Endothelial cell of umbilical vein (primary cell): ENCODE measurements at regions not wholly inside any gene's neighbourhood (a gene's known extent, or its start where the extent isn't known, plus 50 kb on each side); places are given as distances from the start of the nearest gene placed in this dataset.

Experiments
- BruUV-seq: library from RNA; stranded (reverse); fragments of 400-500 nt; replicated peaks from 2 replicates; lab custom pipeline; 2021; lab: Mats Ljungman, UMichigan
- CTCF ChIA-PET: fragments of 300-600, 350-600 bp; sonication (Branson Sonifier 250); formaldehyde crosslinking; loops from one replicate; lab custom pipeline; 2021; ENCODE audit warnings: antibody characterized with exemption, inconsistent platforms; lab: Charles Lee
- POLR2A ChIA-PET: fragments of 300-600, 350-600 bp; sonication (Branson Sonifier 250); formaldehyde crosslinking; loops from one replicate; lab custom pipeline; 2021; ENCODE audit warnings: antibody characterized with exemption, inconsistent platforms; lab: Charles Lee
- DNase-seq: peaks from one replicate; pipeline ENCODE4 v3.0.0-alpha.2; 2011; ENCODE audit warnings: low read depth, low spot score
- FAIRE-seq: peaks from 2 replicates; lab custom pipeline; 2011; peaks lifted over from hg19 to GRCh38; lab: Jason Lieb, UNC
- H2AFZ ChIP-seq: 2 replicates; pipeline ENCODE4 v1.6.0; 2012; ENCODE audit warnings: low read depth, low read length, control low read depth, inconsistent platforms
- H3K27ac ChIP-seq: 2 replicates; pipeline ENCODE4 v1.5.1; 2011; ENCODE audit warnings: low read depth, mild to moderate bottlenecking, control low read depth, low read length, moderate library complexity; ENCODE audit not compliant: insufficient read depth
- H3K27me3 ChIP-seq, 2 experiments: 2 replicates each; pipeline versions ENCODE4 v1.6.0 to v1.6.1; 2011; ENCODE audit warnings: low read length in 2 of 2, mixed read lengths in 1 of 2; ENCODE audit not compliant: control insufficient read depth in 2 of 2, insufficient read depth in 2 of 2
- H3K36me3 ChIP-seq, 2 experiments: 2 replicates in 1 of 2; 3 replicates in 1 of 2; pipeline ENCODE4 v1.5.1; 2011; ENCODE audit warnings: low read length in 2 of 2, mild to moderate bottlenecking in 1 of 2, moderate library complexity in 1 of 2; ENCODE audit not compliant: control insufficient read depth in 2 of 2, insufficient read depth in 2 of 2; ENCODE audit errors: extremely low read depth in 1 of 2
- H3K4me1 ChIP-seq: 3 replicates; pipeline ENCODE4 v1.5.1; 2011; ENCODE audit warnings: mild to moderate bottlenecking, low read length; ENCODE audit not compliant: control insufficient read depth, insufficient read depth; ENCODE audit errors: extremely low read depth
- H3K4me2 ChIP-seq: 2 replicates; pipeline ENCODE4 v1.6.1; 2011; ENCODE audit warnings: low read length, control low read depth, mixed read lengths; ENCODE audit not compliant: insufficient read depth
- H3K4me3 ChIP-seq, 3 experiments: fragments of 200-600 bp in 1 of 3; sonication (generic), shearing (Covaris generic) in 1 of 3; replicated peaks in 1 of 3; 2 replicates each; pipeline ENCODE4 v1.5.1; 2011 to 2016; ENCODE audit warnings: control low read depth in 3 of 3, low read length in 3 of 3, mild to moderate bottlenecking in 2 of 3, inconsistent platforms in 1 of 3, low read depth in 1 of 3, moderate library complexity in 1 of 3; ENCODE audit not compliant: insufficient read depth in 1 of 3
- H3K79me2 ChIP-seq: 2 replicates; pipeline ENCODE4 v1.6.0; 2012; ENCODE audit warnings: low read length, inconsistent platforms; ENCODE audit not compliant: control insufficient read depth, insufficient read depth
- H3K9ac ChIP-seq: replicated peaks from 2 replicates; pipeline ENCODE3; 2011; ENCODE audit warnings: low read length, control low read depth; ENCODE audit not compliant: insufficient read depth; ENCODE audit errors: extremely low read depth
- H3K9me1 ChIP-seq: replicated peaks from 3 replicates; pipeline ENCODE4 v1.6.0; 2011; ENCODE audit warnings: mild to moderate bottlenecking, low read length; ENCODE audit not compliant: control insufficient read depth, insufficient read depth; ENCODE audit errors: extremely low read depth
- H3K9me3 ChIP-seq: replicated peaks from 2 replicates; pipeline ENCODE4 v1.5.1; 2012; ENCODE audit warnings: low read length, inconsistent platforms; ENCODE audit not compliant: control insufficient read depth, insufficient read depth
- H4K20me1 ChIP-seq: replicated peaks from 2 replicates; pipeline ENCODE3; 2011; ENCODE audit warnings: mild to moderate bottlenecking, low read length; ENCODE audit not compliant: control insufficient read depth, insufficient read depth; ENCODE audit errors: extremely low read depth
- EZH2 ChIP-seq: IDR thresholded peaks from 2 replicates; pipeline ENCODE4 v1.6.1; 2012; ENCODE audit warnings: borderline replicate concordance, low read depth, mild to moderate bottlenecking, moderate library complexity, low read length, inconsistent platforms; ENCODE audit not compliant: severe bottlenecking
- FOS ChIP-seq: IDR thresholded peaks from 2 replicates; pipeline ENCODE4 v1.6.1; 2011; ENCODE audit warnings: mild to moderate bottlenecking, low read length, moderate library complexity, borderline replicate concordance; ENCODE audit not compliant: insufficient read depth
- GATA2 ChIP-seq: IDR thresholded peaks from 2 replicates; pipeline ENCODE4 v1.7.0; 2011; ENCODE audit warnings: low read depth, mild to moderate bottlenecking, moderate library complexity, mixed read lengths, low read length; ENCODE audit not compliant: insufficient read length, insufficient read depth
- JUN ChIP-seq: IDR thresholded peaks from 2 replicates; pipeline ENCODE4 v1.6.1; 2011; ENCODE audit warnings: borderline replicate concordance, low read depth; ENCODE audit not compliant: insufficient read length, insufficient read depth
- MYC ChIP-seq: IDR thresholded peaks from one replicate; pipeline ENCODE4 v1.6.1; 2011; ENCODE audit warnings: mild to moderate bottlenecking, low read depth, low read length
- POLR2A ChIP-seq: IDR thresholded peaks from 2 replicates; pipeline ENCODE4 v1.6.1; 2012; ENCODE audit warnings: low read depth, mild to moderate bottlenecking, control low read depth, low read length
- POLR2AphosphoS5 ChIP-seq: IDR thresholded peaks from 2 replicates; pipeline ENCODE4 v1.6.1; 2012; ENCODE audit warnings: low read depth, mild to moderate bottlenecking, control low read depth, low read length, moderate library complexity; ENCODE audit not compliant: insufficient read depth
- dilution Hi-C: fragments of 300-500 bp; cut with MboI; formaldehyde crosslinking; loops from one replicate; pipeline ENCODE4 v1.15.0; 2019; ENCODE audit warnings: low sequenced_read_pairs; ENCODE audit not compliant: extremely low pct_ligation_motif_present
- intact Hi-C: fragments of 100-400 bp; cut with micrococcal nuclease; formaldehyde crosslinking; loops from one replicate; pipeline ENCODE4 v1.10.0; 2022
- TF ChIP-seq, protein P1 (sequence below), 2 donors: IDR thresholded peaks; 1 replicate in 1 of 2; 2 replicates in 1 of 2; pipeline ENCODE4 v1.5.1; 2011; ENCODE audit warnings: low read length in 2 of 2, mild to moderate bottlenecking in 2 of 2, moderate library complexity in 2 of 2, control low read depth in 1 of 2, inconsistent platforms in 1 of 2, low read depth in 1 of 2; ENCODE audit not compliant: insufficient read depth in 1 of 2; ENCODE audit errors: extremely low read depth in 1 of 2
- TF ChIP-seq, protein P2 (sequence below): IDR thresholded peaks from 2 replicates; pipeline ENCODE4 v1.6.1; 2011; ENCODE audit not compliant: insufficient read depth, insufficient read length

DNA sequence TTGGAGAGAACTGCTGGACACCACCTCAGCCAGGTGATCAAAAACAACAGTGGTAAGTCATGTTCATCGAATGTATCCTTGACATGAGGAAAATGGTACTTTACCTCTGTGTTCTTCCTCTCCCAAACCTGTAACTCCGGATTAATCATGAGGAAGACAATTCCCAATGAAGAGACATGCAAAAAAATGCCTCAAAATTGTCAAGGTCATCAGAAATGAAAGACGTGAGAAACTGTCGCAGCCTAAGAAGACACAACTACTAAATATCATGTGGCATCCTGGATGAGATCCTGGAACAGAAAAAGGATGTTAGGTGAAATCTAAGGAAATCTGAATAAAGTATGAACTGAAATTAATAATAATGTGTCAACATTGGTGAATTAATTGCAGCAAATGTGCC lies 178.4 kb downstream of the LACC1 start:
- no peak overlapping the region for H2AFZ ChIP-seq
- FAIRE-seq = no peak
- DNase-seq = no peak
- H3K4me1 ChIP-seq = peaks cover 3% of the 10 kb centered on the region
- TF ChIP-seq JUN (no peak), POLR2A (no peak), MYC (no peak), POLR2AphosphoS5 (no peak), FOS (no peak), EZH2 (no peak), GATA2 (no peak)
- TF ChIP-seq, protein P1, sequence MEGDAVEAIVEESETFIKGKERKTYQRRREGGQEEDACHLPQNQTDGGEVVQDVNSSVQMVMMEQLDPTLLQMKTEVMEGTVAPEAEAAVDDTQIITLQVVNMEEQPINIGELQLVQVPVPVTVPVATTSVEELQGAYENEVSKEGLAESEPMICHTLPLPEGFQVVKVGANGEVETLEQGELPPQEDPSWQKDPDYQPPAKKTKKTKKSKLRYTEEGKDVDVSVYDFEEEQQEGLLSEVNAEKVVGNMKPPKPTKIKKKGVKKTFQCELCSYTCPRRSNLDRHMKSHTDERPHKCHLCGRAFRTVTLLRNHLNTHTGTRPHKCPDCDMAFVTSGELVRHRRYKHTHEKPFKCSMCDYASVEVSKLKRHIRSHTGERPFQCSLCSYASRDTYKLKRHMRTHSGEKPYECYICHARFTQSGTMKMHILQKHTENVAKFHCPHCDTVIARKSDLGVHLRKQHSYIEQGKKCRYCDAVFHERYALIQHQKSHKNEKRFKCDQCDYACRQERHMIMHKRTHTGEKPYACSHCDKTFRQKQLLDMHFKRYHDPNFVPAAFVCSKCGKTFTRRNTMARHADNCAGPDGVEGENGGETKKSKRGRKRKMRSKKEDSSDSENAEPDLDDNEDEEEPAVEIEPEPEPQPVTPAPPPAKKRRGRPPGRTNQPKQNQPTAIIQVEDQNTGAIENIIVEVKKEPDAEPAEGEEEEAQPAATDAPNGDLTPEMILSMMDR (IDR thresholded peaks at IDR 0.05; ENCODE audit: extremely low read depth in 1 of 2, insufficient read depth in 1 of 2, low read depth in 1 of 2, low read length in 2 of 2) = no peak
- TF ChIP-seq, protein P2, sequence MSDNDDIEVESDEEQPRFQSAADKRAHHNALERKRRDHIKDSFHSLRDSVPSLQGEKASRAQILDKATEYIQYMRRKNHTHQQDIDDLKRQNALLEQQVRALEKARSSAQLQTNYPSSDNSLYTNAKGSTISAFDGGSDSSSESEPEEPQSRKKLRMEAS = no peak
- H3K9me3 ChIP-seq = no peaks in the 10 kb centered on the region
- no peaks in the 10 kb centered on the region for H4K20me1 ChIP-seq
- BruUV-seq = no TSS peak
- POLR2A ChIA-PET = no interaction called here
- no peaks in the 10 kb centered on the region for H3K79me2 ChIP-seq
- H3K27me3 ChIP-seq = peaks cover 3 to 5% of the 10 kb centered on the region in 2 experiments
- CTCF ChIA-PET = interaction anchor here (1.3 kb wide), 1 partner anchor 14 kb away, joined by 3 read pairs; no protein-coding TSS in a partner anchor
- no peak overlapping the region for H3K4me2 ChIP-seq
- intact Hi-C loops (no loop called here), dilution Hi-C loops (no loop called here)
- H3K9ac ChIP-seq = no peak overlapping the region
- no peaks in the 10 kb centered on the region for H3K9me1 ChIP-seq
- no peaks in the 10 kb centered on the region for H3K36me3 ChIP-seq
- H3K27ac ChIP-seq = no peak overlapping the region
- no peak overlapping the region for H3K4me3 ChIP-seq
